IMR-90 (cell line): ENCODE measurements at regions not wholly inside any gene's neighbourhood (a gene's known extent, or its start where the extent isn't known, plus 50 kb on each side); places are given as distances from the start of the nearest gene placed in this dataset.

ENCODE experiments used
- ATAC-seq: fragments of 200-7000 bp; cut with Tn5 transposase; 2 replicates; pipeline ENCODE4 v1.9.1; 2020; ENCODE audit warnings: low read depth, mild to moderate bottlenecking, moderate library complexity
- BruUV-seq: library from RNA; stranded (reverse); fragments of 400-500 nt; replicated peaks from 2 replicates; lab custom pipeline; 2021; lab: Mats Ljungman, UMichigan
- CTCF ChIA-PET: fragments of 300-600 bp; formaldehyde crosslinking; extraction: SDS; loops from one replicate; lab custom pipeline; 2021; ENCODE audit warnings: antibody characterized with exemption; lab: Yijun Ruan, JAX
- POLR2A ChIA-PET: fragments of 300-600 bp; sonication (Branson Sonifier 250); formaldehyde crosslinking; loops from one replicate; lab custom pipeline; 2022; ENCODE audit warnings: antibody characterized with exemption; ENCODE audit not compliant: unreplicated experiment; lab: Charles Lee
- DNase-seq: peaks from one replicate; pipeline ENCODE4 v3.0.0; 2013
- H2AFZ ChIP-seq: replicated peaks from 2 replicates; pipeline ENCODE3; 2013; ENCODE audit warnings: low read length, mild to moderate bottlenecking; ENCODE audit not compliant: poor library complexity
- H2AK5ac ChIP-seq: 2 replicates; pipeline ENCODE4 v1.6.1; 2013; ENCODE audit warnings: low read depth, low read length, inconsistent platforms
- H2AK9ac ChIP-seq: replicated peaks from 2 replicates; pipeline ENCODE3; 2013; ENCODE audit warnings: mild to moderate bottlenecking, low read depth, low read length, moderate library complexity; ENCODE audit not compliant: poor library complexity
- H2BK120ac ChIP-seq: 2 replicates; pipeline ENCODE4 v1.6.1; 2013; ENCODE audit warnings: low read depth, low read length, inconsistent platforms
- H2BK15ac ChIP-seq: 3 replicates; pipeline ENCODE4 v1.6.1; 2013; ENCODE audit warnings: low read depth, low read length, inconsistent platforms
- H2BK20ac ChIP-seq: 2 replicates; pipeline ENCODE4 v1.6.1; 2013; ENCODE audit warnings: low read depth, mild to moderate bottlenecking, inconsistent platforms, low read length, moderate library complexity
- H2BK5ac ChIP-seq: 2 replicates; pipeline ENCODE4 v1.6.1; 2013; ENCODE audit warnings: mild to moderate bottlenecking, low read depth, low read length, inconsistent platforms; ENCODE audit not compliant: poor library complexity, severe bottlenecking
- H3K14ac ChIP-seq: replicated peaks from 2 replicates; pipeline ENCODE4 v1.6.1; 2013; ENCODE audit warnings: low read depth, low read length, inconsistent platforms
- H3K18ac ChIP-seq: 2 replicates; pipeline ENCODE4 v1.6.1; 2013; ENCODE audit warnings: low read depth, low read length, control low read depth
- H3K23ac ChIP-seq: 2 replicates; pipeline ENCODE4 v1.6.1; 2013; ENCODE audit warnings: low read depth, low read length, inconsistent platforms
- H3K27ac ChIP-seq: 2 replicates; pipeline ENCODE4 v1.5.1; 2013; ENCODE audit warnings: mild to moderate bottlenecking, control low read depth, low read length; ENCODE audit not compliant: insufficient read depth
- H3K27me3 ChIP-seq: 2 replicates; pipeline ENCODE4 v1.6.1; 2013; ENCODE audit warnings: low read length; ENCODE audit not compliant: control insufficient read depth, insufficient read depth
- H3K36me3 ChIP-seq: 2 replicates; pipeline ENCODE4 v1.6.1; 2013; ENCODE audit warnings: low read length, mixed read lengths; ENCODE audit not compliant: control insufficient read depth, insufficient read depth
- H3K4ac ChIP-seq: 2 replicates; pipeline ENCODE4 v1.6.1; 2013; ENCODE audit warnings: low read depth, low read length, inconsistent platforms
- H3K4me1 ChIP-seq: 2 replicates; pipeline ENCODE4 v1.6.1; 2013; ENCODE audit warnings: low read length, mixed read lengths; ENCODE audit not compliant: control insufficient read depth, insufficient read depth
- H3K4me2 ChIP-seq: 2 replicates; pipeline ENCODE4 v1.6.1; 2013; ENCODE audit warnings: low read depth, mild to moderate bottlenecking, control low read depth, low read length, moderate library complexity
- H3K4me3 ChIP-seq: 2 replicates; pipeline ENCODE4 v1.5.1; 2013; ENCODE audit warnings: low read depth, mild to moderate bottlenecking, control low read depth, low read length, moderate library complexity; ENCODE audit not compliant: insufficient read depth
- H3K56ac ChIP-seq: 2 replicates; pipeline ENCODE4 v1.6.1; 2013; ENCODE audit warnings: low read length, inconsistent platforms; ENCODE audit not compliant: insufficient read depth; ENCODE audit errors: extremely low read depth
- H3K79me1 ChIP-seq, 2 experiments: 2 replicates each; pipeline ENCODE4 v1.6.1; 2013; ENCODE audit warnings: low read length in 2 of 2, inconsistent platforms in 1 of 2, low read depth in 1 of 2
- H3K9ac ChIP-seq: 2 replicates; pipeline ENCODE4 v1.6.1; 2013; ENCODE audit warnings: low read depth, low read length, control low read depth
- H3K9me1 ChIP-seq: 2 replicates; pipeline ENCODE4 v1.6.1; 2013; ENCODE audit warnings: low read length, inconsistent platforms; ENCODE audit not compliant: insufficient read depth
- H3K9me3 ChIP-seq: 2 replicates; pipeline ENCODE4 v1.6.1; 2013; ENCODE audit warnings: low read length; ENCODE audit not compliant: control insufficient read depth, insufficient read depth
- H4K20me1 ChIP-seq: 2 replicates; pipeline ENCODE4 v1.6.1; 2013; ENCODE audit warnings: low read length, inconsistent platforms; ENCODE audit not compliant: insufficient read depth
- H4K5ac ChIP-seq: 2 replicates; pipeline ENCODE4 v1.6.1; 2013; ENCODE audit warnings: mild to moderate bottlenecking, low read depth, low read length, control low read depth
- H4K8ac ChIP-seq, 2 experiments: 2 replicates each; pipeline ENCODE4 v1.6.1; 2013; ENCODE audit warnings: low read depth in 2 of 2, low read length in 2 of 2, control low read depth in 1 of 2, inconsistent platforms in 1 of 2
- H4K91ac ChIP-seq: 2 replicates; pipeline ENCODE4 v1.6.1; 2013; ENCODE audit warnings: low read depth, low read length, inconsistent platforms; ENCODE audit not compliant: insufficient read depth
- BHLHE40 ChIP-seq: fragments of 150-350 bp; IDR thresholded peaks from 2 replicates; pipeline ENCODE4 v1.6.1; 2016; ENCODE audit warnings: mild to moderate bottlenecking, low read depth, low read length
- CEBPB ChIP-seq: IDR thresholded peaks from 2 replicates; pipeline ENCODE4 v1.6.1; 2012; ENCODE audit warnings: low read depth, low read length, improper control_type of control experiment
- ELK1 ChIP-seq: fragments of 150-350 bp; IDR thresholded peaks from 2 replicates; pipeline ENCODE4 v1.6.1; 2016; ENCODE audit warnings: low read depth, mild to moderate bottlenecking, low read length, moderate library complexity, borderline replicate concordance
- FOS ChIP-seq: fragments of 150-350 bp; IDR thresholded peaks from 2 replicates; pipeline ENCODE4 v1.6.1; 2016; ENCODE audit warnings: low read depth, low read length
- MAFK ChIP-seq: IDR thresholded peaks from 2 replicates; pipeline ENCODE4 v1.6.1; 2012; ENCODE audit warnings: low read depth, low read length, improper control_type of control experiment
- MAZ ChIP-seq: IDR thresholded peaks from 2 replicates; pipeline ENCODE4 v1.6.1; 2012; ENCODE audit warnings: low read depth, mild to moderate bottlenecking, low read length, improper control_type of control experiment, moderate library complexity, borderline replicate concordance
- MXI1 ChIP-seq: IDR thresholded peaks from 2 replicates; pipeline ENCODE4 v1.6.1; 2012; ENCODE audit warnings: low read depth, mild to moderate bottlenecking, low read length, moderate library complexity, borderline replicate concordance
- NFE2L2 ChIP-seq: fragments of 150-350 bp; IDR thresholded peaks from 2 replicates; pipeline ENCODE4 v1.6.1; 2016; ENCODE audit warnings: low read depth, mild to moderate bottlenecking, low read length
- POLR2A ChIP-seq: IDR thresholded peaks from 2 replicates; pipeline ENCODE4 v1.6.1; 2012; ENCODE audit warnings: mild to moderate bottlenecking, low read depth, low read length
- RAD21 ChIP-seq: IDR thresholded peaks from 2 replicates; pipeline ENCODE4 v1.6.1; 2012; ENCODE audit warnings: low read length, improper control_type of control experiment
- RCOR1 ChIP-seq: IDR thresholded peaks from 2 replicates; pipeline ENCODE4 v1.6.1; 2012; ENCODE audit warnings: mild to moderate bottlenecking, low read length, improper control_type of control experiment; ENCODE audit not compliant: insufficient replicate concordance
- RFX5 ChIP-seq: IDR thresholded peaks from 2 replicates; pipeline ENCODE4 v1.8.0; 2012; ENCODE audit warnings: low read depth, mild to moderate bottlenecking, low read length, moderate library complexity
- USF2 ChIP-seq: fragments of 150-350 bp; IDR thresholded peaks from 2 replicates; pipeline ENCODE4 v1.6.1; 2017; ENCODE audit warnings: mild to moderate bottlenecking, antibody characterized with exemption, low read length, low read depth
- WGBS, 2 experiments: methylation state at CpG; one replicate each; pipeline versions ENCODE4 v1.1.5 to v1.1.7; 2013; ENCODE audit warnings: missing lambda C conversion rate in 2 of 2; ENCODE audit not compliant: insufficient read length in 1 of 2; ENCODE audit errors: extremely low coverage in 2 of 2; 5-methylcytosine and 5-hydroxymethylcytosine counted together
- dilution Hi-C: fragments of 300-500 bp; cut with HindIII; formaldehyde crosslinking; loops from one replicate; pipeline ENCODE4 v1.14.3; 2018; ENCODE audit warnings: low sequenced_read_pairs; ENCODE audit not compliant: unreplicated experiment
- in situ Hi-C: fragments of 300-500 bp; cut with MboI; formaldehyde crosslinking; loops from 3 replicates; pipeline ENCODE4 v1.14.3; 2019; ENCODE audit warnings: low sequenced_read_pairs, inconsistent platforms, mixed read lengths
- intact Hi-C: fragments of 100-400 bp; cut with micrococcal nuclease; formaldehyde crosslinking; loops from 2 replicates; pipeline ENCODE4 v1.10.0; 2022
- TF ChIP-seq, protein P1 (sequence below): conservative IDR thresholded peaks from 2 replicates; pipeline ENCODE4 v1.5.1; 2012; ENCODE audit warnings: mild to moderate bottlenecking, low read depth, low read length, improper control_type of control experiment

DNA sequence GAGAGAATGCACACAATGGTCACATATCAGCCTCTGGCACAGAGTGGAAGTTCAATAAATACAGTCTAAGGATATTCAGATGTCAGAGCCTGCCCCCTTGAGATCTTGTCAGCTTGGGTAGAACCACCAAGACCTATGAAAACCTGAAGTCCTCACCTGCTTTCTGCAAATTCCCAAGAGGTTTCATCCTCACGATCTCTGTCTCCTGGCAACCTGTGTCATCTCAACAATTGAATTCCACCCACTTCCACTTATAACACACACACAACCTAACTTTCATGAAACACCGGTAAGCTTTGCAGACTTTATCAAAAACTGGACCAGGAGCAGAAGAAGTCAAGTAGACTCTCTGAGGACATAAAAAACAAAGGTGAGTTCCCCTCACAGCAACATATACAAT, 151.6 kb upstream of the SLC30A5 start:
- no peak overlapping the region for H3K9ac ChIP-seq
- H2BK15ac ChIP-seq: no peak overlapping the region
- H3K23ac ChIP-seq: no peak overlapping the region
- no peak for DNase-seq
- intact Hi-C loops (no loop called here), in situ Hi-C loops (no loop called here), dilution Hi-C loops (no loop called here)
- no peak overlapping the region for H3K27ac ChIP-seq
- H2AK5ac ChIP-seq: no peak overlapping the region
- H2AFZ ChIP-seq: no peak overlapping the region
- no peak overlapping the region for H2BK20ac ChIP-seq
- no peak overlapping the region for H2BK5ac ChIP-seq
- H3K4me3 ChIP-seq: no peak overlapping the region
- TF ChIP-seq POLR2A: no peak
- no peak for TF ChIP-seq RCOR1
- no peak for TF ChIP-seq RFX5
- no peak for TF ChIP-seq RAD21
- TF ChIP-seq MAZ: no peak
- no peak for TF ChIP-seq CEBPB
- TF ChIP-seq FOS: no peak
- no peak for TF ChIP-seq MAFK
- TF ChIP-seq USF2: no peak
- no peak for TF ChIP-seq ELK1
- TF ChIP-seq NFE2L2: no peak
- TF ChIP-seq BHLHE40: no peak
- TF ChIP-seq, protein P1, sequence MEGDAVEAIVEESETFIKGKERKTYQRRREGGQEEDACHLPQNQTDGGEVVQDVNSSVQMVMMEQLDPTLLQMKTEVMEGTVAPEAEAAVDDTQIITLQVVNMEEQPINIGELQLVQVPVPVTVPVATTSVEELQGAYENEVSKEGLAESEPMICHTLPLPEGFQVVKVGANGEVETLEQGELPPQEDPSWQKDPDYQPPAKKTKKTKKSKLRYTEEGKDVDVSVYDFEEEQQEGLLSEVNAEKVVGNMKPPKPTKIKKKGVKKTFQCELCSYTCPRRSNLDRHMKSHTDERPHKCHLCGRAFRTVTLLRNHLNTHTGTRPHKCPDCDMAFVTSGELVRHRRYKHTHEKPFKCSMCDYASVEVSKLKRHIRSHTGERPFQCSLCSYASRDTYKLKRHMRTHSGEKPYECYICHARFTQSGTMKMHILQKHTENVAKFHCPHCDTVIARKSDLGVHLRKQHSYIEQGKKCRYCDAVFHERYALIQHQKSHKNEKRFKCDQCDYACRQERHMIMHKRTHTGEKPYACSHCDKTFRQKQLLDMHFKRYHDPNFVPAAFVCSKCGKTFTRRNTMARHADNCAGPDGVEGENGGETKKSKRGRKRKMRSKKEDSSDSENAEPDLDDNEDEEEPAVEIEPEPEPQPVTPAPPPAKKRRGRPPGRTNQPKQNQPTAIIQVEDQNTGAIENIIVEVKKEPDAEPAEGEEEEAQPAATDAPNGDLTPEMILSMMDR: no peak
- TF ChIP-seq MXI1: no peak
- ChIA-PET CTCF (no interaction called here), POLR2A (no interaction called here)
- H3K79me1 ChIP-seq: no peaks in the 10 kb centered on the region
- H3K27me3 ChIP-seq: no peaks in the 10 kb centered on the region
- no peaks in the 10 kb centered on the region for H3K36me3 ChIP-seq
- no peak overlapping the region for H3K18ac ChIP-seq
- no peak overlapping the region for H3K4ac ChIP-seq
- H3K4me1 ChIP-seq: no peaks in the 10 kb centered on the region
- H3K9me1 ChIP-seq: no peaks in the 10 kb centered on the region
- no peak overlapping the region for H4K8ac ChIP-seq
- no peak overlapping the region for H4K5ac ChIP-seq
- no peak overlapping the region for H2AK9ac ChIP-seq
- H3K9me3 ChIP-seq: no peaks in the 10 kb centered on the region
- WGBS, 2 experiments: 70% methylated on average over 2 of the region's 2 CpGs; no CpG with 5 or more reads in 1 of the 2 experiments
- BruUV-seq: no TSS peak
- no peak overlapping the region for H3K4me2 ChIP-seq
- ATAC-seq: no peak
- H4K91ac ChIP-seq: no peak overlapping the region
- no peaks in the 10 kb centered on the region for H4K20me1 ChIP-seq
- no peak overlapping the region for H3K14ac ChIP-seq
- H3K56ac ChIP-seq: no peak overlapping the region
- no peak overlapping the region for H2BK120ac ChIP-seq
